GM18870 (cell line): ENCODE measurements at regions not wholly inside any gene's neighbourhood (a gene's known extent, or its start where the extent isn't known, plus 50 kb on each side); places are given as distances from the start of the nearest gene placed in this dataset.
"Not testable (repeated sequence)": the region's sequence is repeated elsewhere in the genome, so short reads cannot be mapped to it uniquely, and the experiment has no call there.

Source experiments
- ATAC-seq: cut with Tn5 transposase; IDR thresholded peaks from one replicate; pipeline ENCODE4 v1.9.1; 2021; ENCODE audit warnings: moderate library complexity; ENCODE audit not compliant: unreplicated experiment

DNA sequence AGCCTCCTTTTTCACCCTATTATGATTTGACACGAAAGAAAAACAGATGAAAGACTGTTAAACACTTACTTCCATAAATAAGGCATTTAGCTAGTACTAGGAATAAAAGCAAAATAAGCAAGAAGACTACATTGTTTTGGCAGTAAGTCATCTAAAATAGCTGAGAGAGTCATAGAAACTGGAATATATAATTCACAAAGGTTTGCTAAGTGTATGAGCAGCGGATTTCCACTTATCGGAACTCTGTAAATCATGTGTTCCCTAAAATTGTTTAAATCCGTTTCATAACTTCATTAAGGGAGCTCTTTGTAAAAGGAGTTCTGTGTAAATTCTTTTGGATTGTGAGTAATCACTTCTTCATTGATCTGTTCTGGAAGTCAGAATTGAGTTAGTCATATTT, 202.5 kb upstream of the CBLB start:
- no peak for ATAC-seq

DNA sequence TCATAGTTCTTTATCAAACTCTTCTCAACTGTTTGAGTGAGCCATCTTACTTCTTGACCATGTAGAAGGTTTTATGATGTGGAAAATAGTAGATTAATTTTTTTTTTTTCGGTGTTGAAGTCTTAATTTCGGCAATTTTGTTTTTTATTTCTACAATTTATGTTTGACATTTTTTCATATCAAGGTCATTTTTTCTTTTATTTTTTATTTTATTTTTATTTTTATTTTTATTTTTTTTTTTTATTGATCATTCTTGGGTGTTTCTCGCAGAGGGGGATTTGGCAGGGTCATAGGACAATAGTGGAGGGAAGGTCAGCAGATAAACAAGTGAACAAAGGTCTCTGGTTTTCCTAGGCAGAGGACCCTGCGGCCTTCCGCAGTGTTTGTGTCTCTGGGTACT, 203.8 kb upstream of the CBLB start:
- not testable (repeated sequence) for ATAC-seq

DNA sequence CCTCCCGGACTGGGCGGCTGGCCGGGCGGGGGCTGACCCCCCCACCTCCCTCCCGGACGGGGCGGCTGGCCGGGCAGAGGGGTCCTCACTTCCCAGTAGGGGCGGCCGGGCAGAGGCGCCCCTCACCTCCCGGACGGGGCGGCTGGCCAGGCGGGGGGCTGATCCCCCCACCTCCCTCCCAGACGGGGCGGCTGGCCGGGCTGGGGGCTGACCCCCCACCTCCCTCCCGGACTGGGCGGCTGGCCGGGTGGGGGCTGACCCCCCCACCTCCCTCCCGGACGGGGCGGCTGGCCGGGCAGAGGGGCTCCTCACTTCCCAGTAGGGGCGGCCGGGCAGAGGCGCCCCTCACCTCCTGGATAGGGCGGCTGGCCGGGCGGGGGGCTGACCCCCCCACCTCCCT, 205.0 kb upstream of the CBLB start:
- not testable (repeated sequence) for ATAC-seq

DNA sequence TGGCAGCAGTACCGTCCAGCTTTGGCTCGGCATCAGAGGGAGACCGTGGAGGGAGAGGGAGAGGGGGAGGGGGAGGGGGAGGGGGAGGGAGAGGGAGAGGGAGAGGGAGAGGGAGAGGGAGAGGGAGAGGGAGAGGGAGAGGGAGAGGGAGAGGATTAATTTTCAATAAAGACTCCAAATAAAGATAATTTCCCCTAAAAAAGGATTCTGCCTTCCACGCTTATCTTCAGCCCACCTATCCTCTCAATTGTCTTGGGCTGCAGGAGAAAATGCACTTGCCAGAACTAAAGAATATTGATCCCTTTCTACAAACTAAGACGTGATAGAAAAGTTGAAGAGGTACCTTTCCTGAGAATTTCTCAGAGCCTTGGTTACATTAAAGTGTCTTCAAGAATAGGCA, 206.9 kb upstream of the CBLB start:
- not testable (repeated sequence) for ATAC-seq

DNA sequence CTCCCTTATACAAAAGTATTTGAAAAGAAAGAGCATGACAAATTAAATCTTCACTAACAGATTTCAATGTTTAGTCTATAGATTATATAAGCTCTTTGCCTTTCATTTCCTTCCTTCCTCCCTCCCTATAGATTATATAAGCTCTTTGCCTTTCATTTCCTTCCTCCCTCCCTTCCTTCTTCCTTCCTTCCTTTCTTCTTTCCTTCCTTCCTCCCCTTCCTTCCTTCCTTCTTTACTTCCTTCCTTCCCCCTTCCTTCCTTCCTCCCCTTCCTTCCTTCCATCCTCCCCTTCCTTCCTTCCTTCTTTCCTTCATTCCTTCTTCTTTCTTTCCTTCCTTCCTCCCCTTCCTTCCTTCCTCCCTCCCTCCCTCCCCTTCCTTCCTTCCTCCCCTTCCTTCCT, 209.8 kb upstream of the CBLB start:
- ATAC-seq = no peak

DNA sequence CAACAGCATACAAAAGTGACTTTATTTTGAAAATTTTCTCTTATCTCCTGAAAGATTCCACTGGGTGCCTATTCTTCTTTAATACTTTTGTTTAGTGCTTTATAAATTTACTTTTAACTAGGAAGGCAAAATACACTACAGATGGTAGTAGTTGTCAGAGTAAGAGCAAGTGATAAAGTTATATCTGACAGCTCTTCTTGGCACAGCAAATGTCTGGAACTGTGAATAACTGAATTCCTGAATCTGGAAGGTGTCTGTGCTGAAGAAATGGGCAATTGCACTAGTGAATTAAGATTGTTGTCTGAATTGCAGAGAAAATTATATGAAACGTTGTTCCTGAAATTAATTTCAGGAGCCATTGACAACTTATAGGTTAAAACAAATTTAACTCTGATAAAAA, 213.8 kb upstream of the CBLB start:
- ATAC-seq = no peak

DNA sequence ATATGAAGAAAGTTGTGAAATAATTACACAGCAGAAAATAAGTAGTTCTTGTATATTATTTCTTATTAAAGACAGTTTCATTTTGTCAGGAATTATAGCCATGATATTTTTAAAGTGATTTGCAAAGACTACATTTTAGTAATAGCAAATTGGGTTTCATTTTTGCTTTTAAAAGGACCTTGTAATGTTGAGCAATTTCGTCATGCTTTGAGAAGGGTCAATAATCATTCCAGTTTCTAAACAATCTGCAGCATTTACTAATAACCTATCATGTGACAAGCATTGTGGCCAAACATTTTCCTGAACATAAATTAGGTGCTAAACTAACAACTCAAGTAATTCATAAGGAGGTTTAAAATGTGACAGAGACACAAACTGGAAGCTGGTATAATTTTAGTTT, 214.4 kb upstream of the CBLB start:
- no peak for ATAC-seq

DNA sequence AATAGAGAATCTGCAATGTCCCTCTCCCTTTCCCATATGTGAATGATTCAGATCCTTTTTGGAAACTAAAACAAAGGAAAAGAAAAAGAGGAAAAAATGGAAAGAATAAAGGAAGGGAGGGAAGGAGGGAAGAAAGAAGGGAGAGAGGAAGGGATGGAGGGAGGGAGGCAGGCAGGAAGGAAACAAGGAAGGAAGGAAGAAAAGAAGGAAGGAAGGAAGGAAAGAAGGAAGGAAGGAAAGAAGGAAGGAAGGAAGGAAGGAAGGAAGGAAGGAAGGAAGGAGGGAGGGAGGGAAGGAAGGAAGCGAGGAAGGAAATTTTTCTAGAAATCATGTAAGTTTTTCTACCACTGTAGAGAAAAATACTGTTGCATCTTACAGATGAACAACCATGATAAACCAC, 215.0 kb upstream of the CBLB start:
- no peak for ATAC-seq

DNA sequence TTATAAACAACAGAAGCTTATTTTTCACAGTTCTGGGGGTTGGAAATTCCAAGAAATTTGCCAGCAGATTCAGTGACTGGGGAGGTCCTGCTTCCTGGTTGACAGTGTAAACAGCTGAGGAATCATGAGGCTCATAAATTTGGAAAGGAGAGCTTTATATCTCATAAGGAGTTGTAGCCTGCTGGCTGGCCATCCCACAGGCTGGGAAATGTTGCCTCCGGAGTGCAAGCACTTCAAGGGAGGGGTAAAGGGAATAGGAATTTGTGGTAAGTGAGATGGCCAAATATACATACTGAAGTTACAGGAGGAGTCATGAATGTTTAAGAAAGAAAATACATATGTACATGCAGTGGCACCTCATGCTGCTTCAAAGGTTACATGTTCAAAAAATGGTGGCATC, 217.2 kb upstream of the CBLB start:
- no peak for ATAC-seq

DNA sequence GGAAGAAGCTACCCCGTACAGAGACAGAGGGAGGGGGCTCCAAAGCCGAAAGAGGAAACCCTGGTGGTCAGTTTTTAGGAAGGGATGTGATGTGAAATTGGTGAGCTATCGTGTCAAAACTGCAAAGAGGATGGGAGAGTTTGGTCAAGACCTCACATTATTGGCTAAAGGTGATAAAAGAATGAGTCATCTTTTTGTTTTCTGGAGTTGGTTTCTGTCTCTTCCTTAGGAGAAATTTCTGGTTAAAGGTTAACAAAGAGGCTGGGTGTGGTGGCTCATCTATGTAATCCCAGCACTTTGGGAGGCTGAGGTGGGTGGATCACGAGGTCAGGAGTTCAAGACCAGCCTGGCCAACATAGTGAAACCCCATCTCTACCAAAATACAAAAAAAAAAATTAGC, 217.8 kb upstream of the CBLB start:
- no peak for ATAC-seq

DNA sequence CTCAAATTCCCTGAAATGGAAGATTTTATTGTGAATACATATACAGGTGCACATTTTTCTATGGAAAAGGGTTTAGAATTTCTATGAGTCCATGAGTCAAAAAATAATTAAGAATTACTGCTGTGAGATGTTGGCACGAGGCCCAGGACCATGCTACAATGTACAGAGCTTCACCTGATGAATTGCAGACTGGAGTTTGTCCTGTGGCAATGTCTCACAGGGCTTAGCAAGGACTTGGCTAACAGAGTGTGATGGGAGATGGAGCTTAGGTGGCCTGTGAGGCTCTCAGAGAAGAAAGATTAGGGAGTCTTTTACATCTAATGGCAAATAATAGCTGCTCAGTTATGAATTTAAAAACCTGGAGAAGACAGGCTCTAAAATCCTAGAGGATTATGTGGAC, 219.5 kb upstream of the CBLB start:
- ATAC-seq = no peak

DNA sequence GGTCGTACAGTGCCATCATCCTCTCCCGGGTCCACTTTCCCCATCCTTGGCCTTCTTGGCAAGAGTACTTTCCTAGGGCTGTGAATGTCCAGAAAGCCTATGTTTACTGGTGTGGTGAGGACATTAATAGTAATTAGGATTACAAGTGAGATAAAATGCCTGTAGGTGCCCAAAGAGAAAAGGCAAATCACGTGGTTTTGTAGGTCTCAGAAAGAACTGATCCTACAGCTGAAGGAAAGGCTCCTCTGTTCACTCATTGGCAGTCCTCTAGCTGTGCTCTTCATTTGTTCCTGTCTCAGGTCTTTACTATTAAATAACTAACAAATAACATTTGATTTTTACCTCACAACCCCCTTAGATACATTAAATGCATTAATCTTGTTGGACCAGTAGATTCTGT, 220.1 kb upstream of the CBLB start:
- ATAC-seq = no peak

DNA sequence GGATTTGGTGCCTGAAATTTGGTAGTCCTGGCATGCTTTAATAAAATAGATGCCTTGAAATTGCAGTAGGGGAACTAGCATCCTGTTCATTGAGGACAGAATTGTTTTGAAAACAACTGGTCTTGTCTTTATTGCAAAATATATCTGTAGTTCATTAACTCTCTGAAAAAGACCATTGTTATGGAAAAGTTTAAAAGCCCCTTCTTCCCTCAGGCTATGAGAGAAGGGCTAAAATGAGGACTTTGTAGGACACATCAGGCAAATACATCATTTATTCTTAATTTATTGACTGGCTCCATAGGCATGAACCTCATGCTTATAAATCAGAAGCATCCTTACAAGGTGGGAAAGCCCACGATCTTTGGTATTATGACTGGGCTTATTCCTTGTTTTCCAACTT, 221.0 kb upstream of the CBLB start:
- ATAC-seq = no peak

DNA sequence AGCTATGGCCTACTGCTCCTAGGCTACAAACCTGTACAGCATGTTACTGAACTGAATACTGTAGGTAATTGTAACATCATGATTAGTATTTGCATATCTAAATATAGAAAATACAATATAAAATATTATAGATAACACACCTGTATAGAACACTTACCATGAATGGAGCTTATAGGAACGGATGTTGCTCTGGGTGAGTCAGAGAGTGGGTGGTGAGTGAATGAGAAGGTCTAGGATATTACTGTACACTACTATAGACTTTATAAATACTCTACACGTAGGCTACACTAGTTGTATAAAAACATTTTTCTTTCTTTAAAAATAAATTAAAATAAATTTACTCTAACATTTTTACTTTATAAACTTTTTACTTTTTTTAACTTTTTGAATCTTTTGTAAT, 224.0 kb upstream of the CBLB start:
- ATAC-seq = no peak

DNA sequence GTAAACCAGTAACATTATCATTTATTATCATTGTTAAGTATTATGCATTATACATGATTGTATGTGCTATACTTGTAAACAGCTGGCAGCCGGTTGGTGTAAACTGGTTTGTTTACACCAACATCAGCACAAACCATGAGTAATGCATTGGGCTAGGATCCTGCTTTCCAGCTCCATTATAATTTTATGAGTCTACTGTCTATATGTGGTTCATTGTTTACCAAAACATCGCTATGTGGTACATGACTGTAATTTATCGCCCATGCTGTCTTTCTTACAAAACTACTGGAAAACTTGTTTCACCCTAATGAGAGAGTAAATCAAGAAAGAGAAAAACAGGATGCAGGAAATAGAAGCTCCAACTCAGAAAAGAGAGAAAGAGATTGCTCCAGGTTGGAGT, 224.8 kb upstream of the CBLB start:
- ATAC-seq = no peak

DNA sequence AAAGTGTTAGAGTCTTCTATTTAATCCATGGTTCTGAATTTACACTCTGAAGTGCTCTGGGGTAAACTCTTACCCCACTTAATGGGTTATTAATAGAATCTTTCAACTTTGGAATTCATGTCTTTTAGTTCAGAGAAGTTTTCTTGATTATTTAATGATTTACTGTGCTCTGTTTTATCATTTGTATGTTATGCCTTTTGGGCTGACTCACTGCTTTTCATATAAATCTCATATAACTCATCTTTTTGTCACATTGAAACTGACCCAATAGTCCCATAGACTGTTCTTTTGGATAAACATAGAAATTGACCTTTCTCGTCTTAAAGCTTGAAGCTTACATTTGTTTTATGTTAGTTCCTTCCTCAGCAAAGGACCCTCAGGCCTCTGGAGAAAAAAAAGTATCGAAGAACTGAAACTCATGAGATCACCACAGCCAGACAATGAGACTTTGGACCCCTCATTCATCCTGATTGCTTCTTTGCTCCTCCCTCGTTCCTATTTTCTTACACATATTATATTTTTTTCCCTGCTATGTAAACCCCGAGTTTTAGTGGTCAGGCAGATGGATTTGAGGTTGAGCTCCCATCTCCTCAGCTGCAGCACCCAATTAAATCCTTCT, 229.1 kb upstream of the CBLB start:
- ATAC-seq = no peak

DNA sequence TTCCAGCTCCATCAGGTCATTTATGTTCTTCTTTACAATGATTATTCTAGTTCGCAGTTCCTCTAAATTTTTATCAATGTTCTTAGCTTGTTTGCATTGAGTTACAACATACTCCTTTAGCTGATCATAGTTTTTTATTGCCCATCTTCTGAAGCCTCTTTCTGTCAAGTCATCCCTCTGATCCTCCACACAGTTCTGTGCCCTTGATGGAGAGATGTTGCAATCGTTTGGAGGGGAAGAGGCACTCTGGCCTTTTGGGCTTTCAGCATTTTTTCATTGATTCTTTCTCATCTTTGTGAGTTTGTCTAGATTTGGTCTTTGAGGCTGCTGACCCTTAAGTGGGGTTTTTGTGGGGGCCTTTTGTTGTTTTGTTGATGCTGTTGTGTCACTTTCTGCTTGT, 234.6 kb upstream of the CBLB start:
- ATAC-seq = no peak

DNA sequence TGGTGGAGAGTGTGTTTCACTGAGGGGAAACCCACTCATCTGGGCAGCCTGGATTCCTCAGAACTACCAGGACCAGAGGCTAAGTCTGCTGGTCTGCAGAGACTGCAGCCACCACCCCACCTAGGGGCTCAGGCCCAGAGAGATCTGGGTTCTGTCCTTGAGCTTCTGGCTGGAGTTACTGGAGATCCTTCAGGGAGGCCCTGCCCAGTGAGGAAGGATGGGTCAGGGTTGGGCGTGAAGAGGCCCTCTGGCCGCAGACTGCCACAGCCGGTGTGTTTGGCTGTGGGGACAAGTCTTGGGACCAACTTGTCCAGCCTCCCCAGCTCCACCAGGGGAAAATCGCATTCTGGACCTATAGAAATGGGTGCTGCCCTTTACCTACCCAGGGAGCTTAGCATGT, 235.3 kb upstream of the CBLB start:
- no peak for ATAC-seq

DNA sequence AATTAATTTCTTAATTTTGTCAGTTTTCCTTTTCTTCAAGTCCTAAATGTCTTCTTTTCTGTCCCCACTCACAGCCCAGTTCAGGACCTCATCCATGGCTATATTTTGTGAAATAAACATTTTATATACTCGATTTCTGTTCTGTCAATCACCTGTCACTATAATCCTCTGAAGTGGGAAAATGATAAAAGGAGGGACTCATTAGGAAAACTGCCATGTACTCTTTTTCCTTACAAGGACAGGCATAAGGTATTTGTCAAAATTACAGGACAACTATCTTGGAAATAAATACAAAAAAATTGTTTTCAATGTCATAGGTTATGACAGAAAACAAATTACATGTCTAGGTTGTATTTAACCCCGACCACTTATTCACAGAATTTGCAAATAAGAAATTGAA, 240.1 kb upstream of the CBLB start:
- ATAC-seq = no peak

DNA sequence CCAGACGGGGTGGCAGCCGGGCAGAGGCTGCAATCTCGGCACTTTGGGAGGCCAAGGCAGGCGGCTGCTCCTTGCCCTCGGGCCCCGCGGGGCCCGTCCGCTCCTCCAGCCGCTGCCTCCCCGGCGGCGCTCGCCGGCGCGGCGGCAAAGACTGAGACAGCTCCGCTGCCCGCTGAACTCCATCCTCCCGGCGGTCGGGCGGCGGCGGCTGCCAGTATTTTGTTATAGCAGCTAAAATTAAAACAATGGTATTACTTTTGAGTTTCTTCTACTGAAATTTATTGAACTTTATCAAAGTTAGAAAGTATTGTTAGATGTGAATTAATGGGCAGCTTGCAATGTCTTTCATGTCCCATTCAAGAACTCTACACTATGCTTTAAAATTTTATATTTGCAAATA, 243.7 kb upstream of the CBLB start:
- not testable (repeated sequence) for ATAC-seq

DNA sequence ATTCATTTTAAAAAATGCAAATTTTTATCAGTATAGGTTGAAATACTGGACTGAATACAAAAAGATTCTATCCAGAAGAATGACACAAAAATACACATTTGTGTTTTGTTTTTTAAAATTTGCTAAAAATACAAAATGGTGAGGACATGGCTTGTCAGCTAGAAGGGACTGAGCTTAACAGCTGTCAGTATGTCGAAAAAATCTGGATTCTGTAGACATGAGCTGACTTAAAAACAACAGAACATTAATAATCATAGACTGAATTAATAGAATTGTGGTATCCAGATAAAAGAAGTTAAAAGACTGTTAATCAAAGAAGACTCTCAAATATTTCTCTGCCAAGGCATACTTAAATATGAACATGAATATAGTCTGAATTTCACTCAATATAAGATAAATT, 244.9 kb upstream of the CBLB start:
- ATAC-seq = no peak

DNA sequence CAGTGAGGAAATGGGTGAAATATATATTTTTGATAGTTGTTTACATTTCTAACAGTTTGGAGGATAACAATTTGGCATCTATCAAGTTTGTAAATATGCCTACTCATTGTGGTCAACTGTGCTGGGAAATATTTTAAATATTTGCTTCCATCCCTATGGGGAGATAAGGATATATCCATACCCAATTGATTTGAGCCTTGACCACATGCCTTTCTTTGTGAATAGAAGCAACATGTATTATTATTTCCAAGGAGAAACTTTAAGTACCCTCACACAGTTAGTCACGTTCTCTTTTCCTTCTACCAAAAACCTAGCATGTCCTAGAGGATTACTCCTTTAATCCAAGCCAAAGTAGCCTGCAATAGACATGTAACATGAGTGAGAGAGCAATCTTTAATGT, 245.4 kb upstream of the CBLB start:
- ATAC-seq = no peak

DNA sequence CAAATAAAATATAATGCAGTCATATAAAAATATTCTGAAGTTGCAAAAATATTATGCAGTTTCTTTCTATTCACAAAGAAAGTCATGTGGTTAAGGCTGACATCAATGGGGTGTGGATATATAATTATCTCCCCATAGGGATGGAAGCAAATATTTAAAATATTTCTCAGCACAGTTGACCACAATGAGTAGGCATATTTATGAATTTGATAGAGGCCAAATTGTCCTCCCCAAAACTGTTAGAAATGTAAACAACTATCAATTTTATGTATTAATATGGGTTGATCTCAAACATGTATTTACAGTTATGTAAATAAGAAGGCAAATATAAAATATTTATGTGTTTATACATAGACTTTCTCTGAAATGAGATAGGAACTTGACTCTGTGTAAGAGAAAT, 246.0 kb upstream of the CBLB start:
- no peak for ATAC-seq

DNA sequence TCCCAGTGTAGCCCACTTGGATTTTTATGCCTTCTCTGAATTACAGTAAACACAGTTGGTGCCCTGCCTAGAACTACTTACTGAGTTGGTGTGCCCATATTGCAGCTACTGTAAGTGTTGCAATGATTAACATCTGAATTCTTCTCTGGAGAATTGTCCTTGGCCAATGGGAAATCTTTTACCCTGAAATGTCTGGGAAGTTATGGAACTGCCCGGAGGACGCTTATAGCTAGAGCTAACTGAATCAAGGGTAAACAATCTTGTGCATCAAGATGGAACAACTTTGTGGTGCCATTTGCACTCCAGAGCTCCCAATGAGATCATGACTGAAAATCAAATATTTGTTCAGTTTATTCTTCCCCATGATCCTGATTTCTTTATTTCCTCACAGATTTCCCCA, 246.7 kb upstream of the CBLB start:
- no peak for ATAC-seq
